Thymus (tissue), 11 donors: ENCODE measurements at regions not wholly inside any gene's neighbourhood (a gene's known extent, or its start where the extent isn't known, plus 50 kb on each side); places are given as distances from the start of the nearest gene placed in this dataset.
"Not testable (repeated sequence)": the region's sequence is repeated elsewhere in the genome, so short reads cannot be mapped to it uniquely, and the experiment has no call there.

ENCODE experiments used
- DNase-seq, 9 donors: peaks; one replicate each; pipeline ENCODE4 v3.0.0-alpha.2; 2013; ENCODE audit warnings: low spot score in 9 of 9, low read depth in 6 of 9, missing footprints in 1 of 9
- H3K27ac ChIP-seq, 2 donors: one replicate each; pipeline ENCODE4 v1.5.1; 2013; ENCODE audit warnings: control low read depth in 1 of 2, low read depth in 1 of 2, low read length in 1 of 2, mild to moderate bottlenecking in 1 of 2, moderate library complexity in 1 of 2
- H3K27me3 ChIP-seq, 2 donors: one replicate each; pipeline ENCODE4 v1.5.1; 2013; ENCODE audit warnings: low read length in 1 of 2; ENCODE audit not compliant: control insufficient read depth in 2 of 2, insufficient read depth in 1 of 2
- H3K36me3 ChIP-seq, 2 donors: one replicate each; pipeline ENCODE4 v1.5.1; 2013; ENCODE audit warnings: low read length in 1 of 2, mild to moderate bottlenecking in 1 of 2, moderate library complexity in 1 of 2; ENCODE audit not compliant: control insufficient read depth in 2 of 2, insufficient read depth in 2 of 2
- H3K4me1 ChIP-seq, 2 donors: one replicate each; pipeline ENCODE4 v1.5.1; 2013; ENCODE audit warnings: low read length in 2 of 2; ENCODE audit not compliant: control insufficient read depth in 2 of 2, insufficient read depth in 2 of 2
- H3K4me3 ChIP-seq, 2 donors: one replicate each; pipeline ENCODE4 v1.5.1; 2013; ENCODE audit warnings: low read length in 2 of 2, control low read depth in 1 of 2, mild to moderate bottlenecking in 1 of 2
- H3K9me3 ChIP-seq, 2 donors: one replicate each; pipeline ENCODE4 v1.5.1; 2013; ENCODE audit warnings: low read length in 1 of 2, mild to moderate bottlenecking in 1 of 2; ENCODE audit not compliant: control insufficient read depth in 2 of 2, insufficient read depth in 1 of 2
- WGBS: extraction: QIAGEN DNeasy Blood & Tissue Kit; methylation state at CpG from one replicate; pipeline ENCODE4 v1.1.7; 2013; 5-methylcytosine and 5-hydroxymethylcytosine counted together
- donor health status: healthy.

DNA sequence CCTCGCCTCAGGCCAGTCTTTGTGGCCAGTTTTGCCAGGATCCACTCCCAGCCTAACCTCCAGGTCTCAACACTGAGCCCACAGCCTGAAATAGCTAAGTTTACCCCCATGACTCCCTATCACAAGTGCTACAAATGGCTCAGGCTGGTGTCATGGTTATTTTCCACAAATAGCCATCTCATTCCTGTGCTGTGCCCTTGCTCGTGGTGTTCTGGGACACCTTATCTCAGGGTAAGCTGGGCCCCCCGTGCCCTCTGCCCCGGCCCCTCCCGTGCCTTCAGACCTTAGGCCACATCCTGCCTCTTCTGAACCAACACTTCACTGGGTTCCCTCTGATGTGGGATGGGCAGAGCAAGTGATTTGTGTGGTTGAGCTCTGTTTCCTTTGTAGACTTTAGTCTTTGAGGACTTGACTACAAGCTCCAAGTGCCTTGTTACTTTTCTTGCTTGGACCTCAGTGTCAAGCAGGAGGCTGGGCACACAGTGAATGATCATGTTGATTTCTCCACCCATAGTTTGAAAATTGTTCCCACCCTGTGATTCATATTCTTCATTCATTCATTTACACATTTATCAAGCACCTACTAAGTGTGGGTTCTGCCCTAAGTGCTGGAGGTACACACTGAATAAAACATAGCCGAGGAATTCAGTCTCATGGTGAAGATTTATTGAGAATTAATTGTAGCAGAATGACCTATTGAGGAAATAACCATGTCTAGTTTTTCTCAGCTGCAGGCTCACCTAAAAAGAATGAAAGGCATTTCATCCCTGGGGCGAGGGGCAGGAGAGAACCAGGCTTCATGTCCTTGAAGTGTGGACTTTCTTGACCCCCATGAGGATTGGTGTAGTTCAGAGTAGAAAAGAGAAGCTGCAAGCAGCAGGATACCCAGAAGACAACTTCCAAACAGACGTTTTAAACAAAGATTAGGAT, 84.5 kb upstream of the CTNNA1 start:
- 46% methylated on average over 8 of the region's 8 CpGs for WGBS
- DNase-seq, result peak in 4 of 9 donors; percentile 6 to 63 (median 22)
- peaks cover 0 to 7% of the 10 kb centered on the region in 2 donors for H3K4me1 ChIP-seq
- peaks cover 10 to 77% of the 10 kb centered on the region in 2 donors for H3K27me3 ChIP-seq
- H3K4me3 ChIP-seq, result no peak overlapping the region
- no peaks in the 10 kb centered on the region for H3K9me3 ChIP-seq
- no peak overlapping the region for H3K27ac ChIP-seq
- H3K36me3 ChIP-seq, result no peaks in the 10 kb centered on the region

DNA sequence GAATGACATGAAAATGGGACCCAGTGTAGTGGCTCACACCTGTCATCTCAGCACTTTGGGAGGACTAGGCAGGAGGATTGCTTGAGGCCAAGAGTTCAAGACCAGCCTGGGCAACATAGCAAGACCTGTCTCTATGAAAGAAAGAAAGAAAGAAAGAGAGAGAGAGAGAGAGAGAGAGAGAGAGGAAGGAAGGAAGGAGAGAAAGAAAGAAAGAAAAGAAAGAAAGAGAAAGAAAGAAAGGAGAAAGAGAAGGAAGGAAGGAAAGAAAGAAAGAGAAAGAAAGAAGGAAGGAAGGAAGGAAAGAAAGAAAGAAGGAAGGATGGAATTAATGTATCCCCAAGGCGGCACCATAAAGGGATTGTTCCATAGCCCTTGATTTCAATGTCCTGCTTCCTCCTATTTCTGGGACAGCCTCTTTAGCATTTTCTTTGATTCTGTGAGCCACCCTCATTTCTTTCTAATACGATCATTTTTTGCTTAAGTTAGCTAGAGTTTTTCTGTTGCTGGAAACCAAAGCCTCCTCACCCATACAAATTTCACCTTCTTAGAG, 85.4 kb upstream of the CTNNA1 start:
- 93% methylated on average over 2 of the region's 2 CpGs for WGBS
- peaks cover 13 to 86% of the 10 kb centered on the region in 2 donors for H3K27me3 ChIP-seq
- DNase-seq, H3K4me3 ChIP-seq, H3K36me3 ChIP-seq, H3K27ac ChIP-seq, H3K9me3 ChIP-seq: not testable (repeated sequence)
- peaks cover 0 to 15% of the 10 kb centered on the region in 2 donors for H3K4me1 ChIP-seq

DNA sequence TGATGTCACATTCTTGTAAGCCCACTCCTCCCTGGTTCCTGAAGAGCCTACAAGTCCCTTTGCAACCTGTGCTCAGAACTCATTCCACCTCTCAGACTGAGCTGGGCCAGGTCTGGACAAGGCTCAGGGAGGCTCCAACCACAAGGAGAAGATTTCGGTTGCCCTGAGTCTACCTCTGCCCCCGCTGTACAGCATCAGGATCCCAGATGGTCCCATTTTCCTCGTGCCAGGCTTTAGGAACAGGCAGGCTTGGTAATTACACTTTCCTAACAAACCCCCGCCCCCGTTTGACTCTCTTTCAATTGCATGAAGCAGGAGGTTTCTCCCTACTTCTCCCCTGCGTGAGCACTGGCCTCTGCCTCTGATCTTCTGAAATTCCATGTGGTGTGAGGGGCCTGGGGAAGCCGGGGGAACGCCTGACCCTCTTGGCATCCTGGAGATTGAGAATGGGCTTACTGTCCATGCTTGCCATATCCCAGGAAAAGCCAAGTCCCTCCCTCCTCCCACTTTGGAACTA, 86.9 kb upstream of the CTNNA1 start:
- Histone ChIP-seq H3K9me3 (peaks cover 0 to 7% of the 10 kb centered on the region in 2 donors), H3K36me3 (no peaks in the 10 kb centered on the region), H3K27me3 (peaks cover 12 to 88% of the 10 kb centered on the region in 2 donors), H3K4me1 (peaks cover 0 to 18% of the 10 kb centered on the region in 2 donors), H3K27ac (no peak overlapping the region), H3K4me3 (no peak overlapping the region)
- WGBS, result 94% methylated on average over 8 of the region's 8 CpGs
- DNase-seq, result no peak

DNA sequence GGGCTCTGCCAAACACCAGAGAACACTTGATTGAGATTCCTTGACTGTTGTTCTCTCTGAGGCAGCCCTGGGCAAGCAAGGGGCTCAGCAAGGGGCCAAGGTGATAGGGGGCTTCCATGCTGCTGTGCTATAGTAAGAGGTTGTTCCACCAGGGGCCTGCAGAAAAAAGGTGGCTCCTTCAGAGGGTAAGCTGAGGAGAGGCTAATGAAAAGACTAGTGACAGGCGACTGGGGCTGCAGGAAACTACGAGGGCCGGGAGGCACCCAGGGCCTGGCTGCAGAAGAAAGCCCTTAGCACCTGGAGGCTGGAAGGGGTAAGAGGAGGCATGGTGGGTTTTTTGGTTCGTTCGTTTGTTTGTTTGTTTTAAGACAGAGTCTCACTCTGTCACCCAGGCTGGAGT, 88.0 kb upstream of the CTNNA1 start:
- Histone ChIP-seq H3K4me1 (peaks cover 0 to 18% of the 10 kb centered on the region in 2 donors), H3K27ac (no peak overlapping the region), H3K9me3 (peaks cover 0 to 7% of the 10 kb centered on the region in 2 donors), H3K36me3 (no peaks in the 10 kb centered on the region), H3K4me3 (no peak overlapping the region), H3K27me3 (peaks cover 17 to 92% of the 10 kb centered on the region in 2 donors)
- 81% methylated on average over 5 of the region's 5 CpGs for WGBS
- DNase-seq, result no peak

GRCh38 chr5:138664276-138664943, 88.8 kb upstream of the CTNNA1 start:
- Histone ChIP-seq H3K27ac (no peak overlapping the region), H3K27me3 (peaks cover 22 to 92% of the 10 kb centered on the region in 2 donors), H3K9me3 (peaks cover 0 to 7% of the 10 kb centered on the region in 2 donors), H3K36me3 (no peaks in the 10 kb centered on the region), H3K4me3 (no peak overlapping the region), H3K4me1 (peaks cover 0 to 18% of the 10 kb centered on the region in 2 donors)
- no peak for DNase-seq
- WGBS, result 84% methylated on average over 9 of the region's 9 CpGs

GRCh38 chr5:138663561-138663960, 88.4 kb upstream of the HSPA9 start:
- no peak overlapping the region for H3K4me3 ChIP-seq
- H3K27me3 ChIP-seq, result peaks cover 26 to 95% of the 10 kb centered on the region in 2 donors
- 76% methylated on average over 4 of the region's 4 CpGs for WGBS
- H3K36me3 ChIP-seq, result no peaks in the 10 kb centered on the region
- peaks cover 0 to 7% of the 10 kb centered on the region in 2 donors for H3K9me3 ChIP-seq
- peaks cover 0 to 16% of the 10 kb centered on the region in 2 donors for H3K4me1 ChIP-seq
- H3K27ac ChIP-seq, result no peak overlapping the region
- DNase-seq, result no peak

GRCh38 chr5:138663009-138663408, 87.8 kb upstream of the HSPA9 start:
- Histone ChIP-seq H3K4me3 (no peak overlapping the region), H3K9me3 (peaks cover 0 to 7% of the 10 kb centered on the region in 2 donors), H3K27me3 (peaks cover 29 to 94% of the 10 kb centered on the region in 2 donors), H3K36me3 (no peaks in the 10 kb centered on the region), H3K4me1 (peaks cover 0 to 11% of the 10 kb centered on the region in 2 donors), H3K27ac (no peak overlapping the region)
- peak in 4 of 9 donors; percentile 13 to 50 (median 22) for DNase-seq
- 13% methylated on average over 5 of the region's 5 CpGs for WGBS

GRCh38 chr5:138662599-138662998, 87.4 kb upstream of the HSPA9 start:
- Histone ChIP-seq H3K27me3 (peaks cover 29 to 96% of the 10 kb centered on the region in 2 donors), H3K4me1 (peaks cover 0 to 11% of the 10 kb centered on the region in 2 donors), H3K27ac (no peak overlapping the region), H3K9me3 (peaks cover 0 to 7% of the 10 kb centered on the region in 2 donors), H3K36me3 (no peaks in the 10 kb centered on the region), H3K4me3 (no peak overlapping the region)
- 83% methylated on average over 6 of the region's 6 CpGs for WGBS
- peak in 2 of 9 donors; percentile 17 to 41 for DNase-seq
